Jurkat, Clone E6-1 (cell line): ENCODE measurements at regions not wholly inside any gene's neighbourhood (a gene's known extent, or its start where the extent isn't known, plus 50 kb on each side); places are given as distances from the start of the nearest gene placed in this dataset.
"Not testable (repeated sequence)": the region's sequence is repeated elsewhere in the genome, so short reads cannot be mapped to it uniquely, and the experiment has no call there.

Experiments used
- DNase-seq: peaks from one replicate; pipeline ENCODE4 v3.0.0-alpha.2; 2011; ENCODE audit warnings: low read depth, low spot score
- H3K4me3 ChIP-seq: 2 replicates; pipeline ENCODE4 v1.5.1; 2011; ENCODE audit warnings: mild to moderate bottlenecking, low read length, control low read depth, moderate library complexity

GRCh38 chrX:9393571-9393970 is 71.3 kb upstream of the TBL1X start:
- no peak for DNase-seq
- H3K4me3 ChIP-seq: no peak overlapping the region

- no peak overlapping the region for H3K4me3 ChIP-seq
- DNase-seq: no peak
Measured at GRCh38 chrX:9394212-9394611, 70.6 kb upstream of the TBL1X start.

DNA sequence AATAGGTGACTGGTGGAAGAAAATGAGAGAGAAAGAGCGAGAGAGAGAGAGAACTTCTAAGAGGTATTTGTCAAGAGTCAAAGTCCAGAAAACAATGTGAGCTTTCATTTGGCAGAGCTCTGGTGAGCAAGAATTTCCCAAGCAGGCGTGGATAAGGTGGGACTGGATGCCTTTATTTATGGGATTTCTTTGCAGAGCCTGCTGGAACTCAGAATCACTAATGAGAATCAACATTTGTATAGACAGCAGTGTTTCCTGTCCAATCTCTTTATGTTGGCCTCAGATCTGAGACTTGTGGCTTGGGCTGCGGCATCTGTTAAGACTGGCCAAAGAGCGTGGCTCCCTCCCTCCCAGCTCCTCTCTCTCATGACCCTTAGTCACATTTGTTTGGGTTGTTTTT is 67.9 kb upstream of the TBL1X start:
- no peak overlapping the region for H3K4me3 ChIP-seq
- DNase-seq: no peak

DNA sequence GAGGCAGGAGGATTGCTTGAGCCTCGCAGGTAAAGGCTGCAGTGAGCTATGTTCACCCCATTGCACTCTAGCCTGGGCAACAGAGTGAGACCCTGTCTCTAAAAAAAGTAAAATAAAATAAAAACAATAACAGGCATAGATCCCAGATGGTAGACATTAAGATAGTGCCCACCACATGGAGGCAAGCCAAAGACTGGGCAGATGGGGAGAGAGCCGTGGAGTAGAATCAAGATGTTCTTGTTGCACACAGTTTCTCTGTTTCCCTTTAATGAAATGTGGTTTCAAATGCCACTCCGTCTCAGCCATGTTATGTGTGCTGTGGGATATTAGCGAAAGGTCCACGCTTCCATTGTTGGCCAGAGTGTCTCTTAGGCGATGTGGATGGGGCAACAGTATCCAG is 63.8 kb upstream of the TBL1X start:
- no peak overlapping the region for H3K4me3 ChIP-seq
- DNase-seq: no peak

DNA sequence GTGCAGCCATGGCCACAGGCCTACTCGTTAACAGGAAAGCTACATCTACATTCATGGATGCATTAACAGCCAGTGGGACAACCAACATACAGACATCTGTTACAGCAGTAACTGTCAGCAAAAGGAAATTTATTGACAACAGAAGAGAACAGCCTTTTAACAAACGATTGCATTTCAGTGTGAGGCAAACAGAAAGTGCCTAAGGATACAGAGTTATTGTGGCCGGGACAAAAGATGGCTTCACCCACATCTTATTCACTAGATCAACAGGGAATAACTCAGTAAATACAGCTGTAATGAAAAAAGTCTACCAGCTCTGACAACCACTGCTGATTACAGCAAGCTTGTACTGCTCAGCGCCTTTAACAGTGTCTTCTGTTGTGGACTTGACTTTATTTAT is 61.5 kb upstream of the TBL1X start:
- DNase-seq: no peak
- no peak overlapping the region for H3K4me3 ChIP-seq

GRCh38 chrX:9405635-9406034 is 59.2 kb upstream of the TBL1X start:
- DNase-seq, H3K4me3 ChIP-seq: not testable (repeated sequence)

GRCh38 chrX:9410889-9411288 is 54.0 kb upstream of the TBL1X start:
- H3K4me3 ChIP-seq, DNase-seq: not testable (repeated sequence)

- not testable (repeated sequence) for H3K4me3 ChIP-seq, DNase-seq
Measured at GRCh38 chrX:9411682-9412081, 53.2 kb upstream of the TBL1X start.

GRCh38 chrX:9414416-9414815 is 50.4 kb upstream of the TBL1X start:
- no peak for DNase-seq
- no peak overlapping the region for H3K4me3 ChIP-seq
